BLaER1 (cell line): ENCODE measurements at regions not wholly inside any gene's neighbourhood (a gene's known extent, or its start where the extent isn't known, plus 50 kb on each side); places are given as distances from the start of the nearest gene placed in this dataset.

Source experiments
- H3K27ac ChIP-seq: shearing (Covaris generic); formaldehyde crosslinking; 2 replicates; pipeline ENCODE4 v1.8.1; 2022
- H3K27me3 ChIP-seq: shearing (Covaris generic); formaldehyde crosslinking; 2 replicates; pipeline ENCODE4 v1.8.1; 2022
- H3K36me3 ChIP-seq: shearing (Covaris generic); formaldehyde crosslinking; 2 replicates; pipeline ENCODE4 v1.8.1; 2022
- H3K4me1 ChIP-seq: shearing (Covaris generic); formaldehyde crosslinking; 2 replicates; pipeline ENCODE4 v1.8.1; 2022
- H3K4me2 ChIP-seq: shearing (Covaris generic); formaldehyde crosslinking; 2 replicates; pipeline ENCODE4 v1.8.1; 2022
- H3K4me3 ChIP-seq: shearing (Covaris generic); formaldehyde crosslinking; 2 replicates; pipeline ENCODE4 v1.8.1; 2022
- H3K9ac ChIP-seq: shearing (Covaris generic); formaldehyde crosslinking; 2 replicates; pipeline ENCODE4 v1.8.1; 2022
- H3K9me3 ChIP-seq: shearing (Covaris generic); formaldehyde crosslinking; 2 replicates; pipeline ENCODE4 v1.8.1; 2022
- H4K20me1 ChIP-seq: shearing (Covaris generic); formaldehyde crosslinking; 2 replicates; pipeline ENCODE4 v1.8.1; 2022
- Cebpa-rat ChIP-seq: shearing (Covaris generic); IDR thresholded peaks from 2 replicates; pipeline ENCODE4 v1.8.1; 2022

DNA sequence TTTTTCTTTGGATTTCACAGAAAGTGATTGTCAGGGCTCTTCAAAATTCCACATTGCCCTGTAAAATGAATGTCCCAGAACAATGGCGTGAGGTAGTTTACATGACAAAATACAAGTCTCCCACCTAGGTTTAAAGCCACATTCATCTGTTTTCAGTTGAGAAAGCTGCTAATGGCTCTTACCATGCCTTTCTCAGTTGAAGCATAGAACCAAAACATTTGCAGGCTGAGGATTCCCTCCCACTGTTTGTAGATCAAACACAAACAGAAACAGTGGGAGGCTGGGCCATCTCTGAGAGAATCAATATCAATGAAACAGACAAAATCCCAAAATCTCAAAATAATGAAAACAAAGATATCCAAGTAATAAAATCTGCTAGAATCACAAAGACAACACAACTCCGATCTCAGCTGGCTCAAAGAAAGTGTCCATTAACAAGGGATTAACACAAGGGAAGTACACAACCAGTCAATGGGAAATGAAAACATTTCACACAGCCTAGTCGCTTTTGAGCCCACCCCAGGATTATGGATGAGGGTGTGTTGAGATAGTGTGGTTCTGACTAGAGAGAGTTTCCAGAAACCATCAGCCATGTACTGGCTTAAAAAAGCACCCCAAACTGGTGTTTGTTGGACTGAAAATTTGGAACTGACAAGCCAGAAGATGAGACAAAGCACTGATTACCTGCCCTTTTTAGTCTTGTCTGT lies 54.5 kb upstream of the TMEM260 start:
- Histone ChIP-seq H3K36me3 (no peaks in the 10 kb centered on the region), H3K4me1 (no peaks in the 10 kb centered on the region), H3K9ac (no peak overlapping the region), H4K20me1 (no peaks in the 10 kb centered on the region), H3K9me3 (no peaks in the 10 kb centered on the region), H3K4me2 (no peak overlapping the region), H3K27me3 (no peaks in the 10 kb centered on the region), H3K27ac (no peak overlapping the region), H3K4me3 (no peak overlapping the region)
- TF ChIP-seq Cebpa-rat = no peak

DNA sequence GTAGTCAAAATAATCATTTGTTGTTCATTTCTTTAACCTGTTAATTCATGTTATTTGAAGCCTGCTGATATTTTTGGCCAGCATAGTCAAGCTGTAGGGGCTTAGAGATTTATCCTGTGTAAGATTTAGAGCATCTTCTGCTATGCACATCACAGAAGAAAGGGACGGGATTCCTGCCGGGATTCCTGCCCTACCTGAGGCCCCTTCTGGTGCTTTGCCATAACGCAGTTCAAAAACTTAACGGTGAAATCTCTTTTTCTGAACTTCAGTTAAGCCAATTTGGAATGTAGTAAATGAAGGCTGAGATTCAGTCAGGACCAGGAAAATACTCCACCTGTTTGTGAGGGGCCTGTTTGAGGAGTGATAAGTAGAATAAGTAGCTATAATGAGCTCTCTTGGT lies 50.7 kb upstream of the TMEM260 start:
- Histone ChIP-seq H3K36me3 (no peaks in the 10 kb centered on the region), H3K9me3 (no peaks in the 10 kb centered on the region), H4K20me1 (no peaks in the 10 kb centered on the region), H3K27ac (no peak overlapping the region), H3K4me2 (no peak overlapping the region), H3K9ac (no peak overlapping the region), H3K4me3 (no peak overlapping the region), H3K4me1 (no peaks in the 10 kb centered on the region), H3K27me3 (no peaks in the 10 kb centered on the region)
- TF ChIP-seq Cebpa-rat = no peak
